ENCODE measurements at regions not wholly inside any gene's neighbourhood (a gene's known extent, or its start where the extent isn't known, plus 50 kb on each side); places are given as distances from the start of the nearest gene placed in this dataset.
"Not testable (repeated sequence)": the region's sequence is repeated elsewhere in the genome, so short reads cannot be mapped to it uniquely, and the experiment has no call there.

DNA sequence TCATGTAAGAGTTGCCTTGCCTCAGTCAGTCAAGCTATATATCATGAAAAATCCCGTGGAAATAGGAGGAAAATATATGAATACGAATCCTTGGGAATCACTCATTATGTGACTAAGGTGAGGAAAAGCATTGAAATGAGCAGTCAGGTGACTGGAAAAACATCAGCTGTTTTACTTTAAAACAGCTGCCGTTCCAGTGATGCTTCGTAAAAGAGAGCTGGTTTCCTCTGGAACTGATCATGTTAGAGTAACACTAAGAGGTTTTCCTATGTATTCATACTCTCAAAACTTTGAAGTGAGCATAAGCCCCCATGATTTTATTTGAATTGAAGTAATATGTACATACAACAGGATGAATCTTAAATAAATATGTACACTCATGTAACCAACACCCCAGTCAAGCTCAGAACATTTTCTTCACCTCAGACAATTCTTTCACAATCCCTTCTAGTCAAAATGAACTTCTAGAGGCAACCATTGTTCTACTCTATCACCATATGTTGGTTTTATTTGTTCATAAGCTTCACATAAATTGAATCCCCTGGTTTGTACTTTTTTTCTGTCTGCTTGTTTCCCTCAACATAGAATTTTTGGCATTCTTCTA lies 107.7 kb downstream of the SLC25A46 start:
- Mint-ChIP-seq H3K4me1 (ENCODE audit: low read depth) (no peaks in the 10 kb centered on the region), H3K36me3 (ENCODE audit: low read depth) (no peaks in the 10 kb centered on the region), H3K4me3 (no peak overlapping the region), H3K27me3 (no peaks in the 10 kb centered on the region), H3K9me3 (peaks cover 34% of the 10 kb centered on the region), H3K27ac (no peak overlapping the region)
- intact Hi-C loops (cut with micrococcal nuclease), result no loop called here

DNA sequence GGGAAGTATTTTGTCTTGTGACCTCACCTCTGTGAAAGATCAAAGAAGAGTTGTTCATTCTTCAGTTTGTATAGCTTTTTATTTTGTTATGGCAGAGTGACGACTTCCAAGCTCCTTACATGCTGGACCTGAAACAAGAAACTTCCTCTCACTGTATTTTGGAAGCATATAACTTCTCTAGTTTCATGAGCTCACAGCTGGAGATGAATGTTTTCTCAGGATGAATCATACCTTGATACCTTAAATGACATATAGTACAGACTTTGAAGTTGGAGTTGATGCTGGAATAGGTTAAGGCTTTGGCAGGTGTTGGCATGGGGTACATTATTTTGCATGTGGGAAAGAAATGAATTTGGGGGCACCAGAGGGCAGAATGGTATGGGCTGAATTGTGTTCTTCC lies 112.5 kb downstream of the SLC25A46 start:
- no peak overlapping the region for H3K27ac Mint-ChIP-seq
- H3K27me3 Mint-ChIP-seq, result no peaks in the 10 kb centered on the region
- intact Hi-C loops (cut with micrococcal nuclease), result no loop called here
- no peaks in the 10 kb centered on the region for H3K36me3 Mint-ChIP-seq (ENCODE audit: low read depth)
- H3K4me3 Mint-ChIP-seq, result no peak overlapping the region
- H3K9me3 Mint-ChIP-seq, result peaks cover 49% of the 10 kb centered on the region
- no peaks in the 10 kb centered on the region for H3K4me1 Mint-ChIP-seq (ENCODE audit: low read depth)

DNA sequence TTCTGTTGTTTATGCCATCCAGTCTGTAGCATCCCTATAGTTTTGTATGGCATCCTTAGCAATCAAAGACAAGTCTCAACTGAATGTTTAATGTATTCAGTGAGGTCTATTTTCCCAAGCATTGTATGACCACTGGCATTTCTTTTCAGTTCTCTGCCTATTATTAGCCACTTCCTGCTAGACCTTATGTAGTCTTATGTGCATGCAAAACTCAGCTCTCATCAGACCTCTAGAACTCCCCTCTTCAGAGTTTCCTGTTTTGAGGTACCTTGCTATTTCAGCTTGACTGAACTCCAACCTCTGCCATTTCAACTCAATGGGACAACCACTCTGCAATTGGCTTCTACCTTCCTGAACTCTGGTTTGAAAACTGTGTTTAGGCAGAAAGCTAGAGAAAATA lies 113.2 kb downstream of the SLC25A46 start:
- Mint-ChIP-seq H3K36me3 (ENCODE audit: low read depth) (no peaks in the 10 kb centered on the region), H3K4me3 (no peak overlapping the region), H3K27ac (no peak overlapping the region), H3K27me3 (no peaks in the 10 kb centered on the region), H3K4me1 (ENCODE audit: low read depth) (no peaks in the 10 kb centered on the region), H3K9me3 (peaks cover 49% of the 10 kb centered on the region)
- intact Hi-C loops (cut with micrococcal nuclease), result no loop called here

DNA sequence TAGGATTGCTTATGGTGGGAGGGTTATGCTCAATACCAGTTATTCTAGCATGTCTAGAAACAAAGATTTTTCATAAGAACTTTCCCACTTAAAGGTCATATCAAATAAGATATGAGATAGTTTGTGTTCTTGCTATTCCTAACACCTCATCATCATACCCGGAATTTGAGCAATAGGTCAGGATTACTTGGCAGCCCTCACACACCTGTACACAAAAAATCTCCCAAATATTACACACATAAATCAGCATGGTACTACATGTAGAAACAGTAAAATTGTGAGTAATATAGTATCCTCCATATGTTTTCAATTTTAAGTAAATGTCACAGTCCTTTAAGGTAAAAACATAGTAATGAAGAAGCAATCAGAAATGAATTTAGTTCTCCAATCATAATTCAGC lies 113.7 kb downstream of the SLC25A46 start:
- no peaks in the 10 kb centered on the region for H3K4me1 Mint-ChIP-seq (ENCODE audit: low read depth)
- peaks cover 49% of the 10 kb centered on the region for H3K9me3 Mint-ChIP-seq
- H3K36me3 Mint-ChIP-seq (ENCODE audit: low read depth), result no peaks in the 10 kb centered on the region
- H3K4me3 Mint-ChIP-seq, result no peak overlapping the region
- intact Hi-C loops (cut with micrococcal nuclease), result no loop called here
- no peak overlapping the region for H3K27ac Mint-ChIP-seq
- H3K27me3 Mint-ChIP-seq, result no peaks in the 10 kb centered on the region

DNA sequence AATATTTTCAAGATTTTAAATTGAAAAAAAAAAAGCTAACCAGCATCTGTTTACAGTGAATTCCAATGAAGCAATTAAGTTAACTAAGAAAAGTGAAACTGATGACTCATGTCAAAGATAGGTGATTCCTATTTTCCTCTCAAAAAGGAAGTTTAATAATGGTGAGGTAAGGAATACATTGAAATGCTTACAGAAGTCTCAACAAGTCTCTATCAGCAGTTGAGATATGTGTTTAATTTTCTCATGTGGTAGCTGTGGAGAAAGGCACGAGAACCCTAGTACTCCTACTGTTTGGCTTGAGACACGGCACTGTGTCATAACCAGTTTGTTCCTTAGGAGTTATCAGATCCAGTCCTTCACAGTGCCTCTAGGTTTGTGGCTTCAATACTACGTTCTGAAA lies 114.5 kb downstream of the SLC25A46 start:
- H3K27ac Mint-ChIP-seq, result no peak overlapping the region
- intact Hi-C loops (cut with micrococcal nuclease), result no loop called here
- no peak overlapping the region for H3K4me3 Mint-ChIP-seq
- no peaks in the 10 kb centered on the region for H3K27me3 Mint-ChIP-seq
- H3K36me3 Mint-ChIP-seq (ENCODE audit: low read depth), result no peaks in the 10 kb centered on the region
- H3K9me3 Mint-ChIP-seq, result peaks cover 46% of the 10 kb centered on the region
- H3K4me1 Mint-ChIP-seq (ENCODE audit: low read depth), result no peaks in the 10 kb centered on the region

DNA sequence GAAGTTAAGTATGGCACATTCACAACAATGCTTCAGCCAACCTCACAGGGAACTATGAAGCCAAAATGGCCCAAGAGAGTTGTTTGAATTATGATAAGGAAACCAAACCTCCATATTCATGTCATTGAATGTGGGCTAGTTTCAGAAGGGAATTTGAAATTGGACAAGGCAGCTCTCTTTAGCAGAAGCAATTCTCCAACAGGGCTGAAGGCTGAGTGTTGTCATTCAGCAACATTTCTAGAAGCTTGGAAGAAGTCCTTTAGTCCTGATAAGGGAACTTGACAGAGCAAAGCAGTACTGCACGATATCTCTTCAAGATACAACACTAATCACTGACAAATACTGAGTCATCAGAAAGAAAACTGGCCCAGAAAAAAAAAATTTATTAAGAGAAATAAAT lies 115.4 kb downstream of the SLC25A46 start:
- Mint-ChIP-seq H3K27me3 (no peaks in the 10 kb centered on the region), H3K4me3 (no peak overlapping the region), H3K9me3 (peaks cover 37% of the 10 kb centered on the region), H3K36me3 (ENCODE audit: low read depth) (no peaks in the 10 kb centered on the region), H3K27ac (no peak overlapping the region), H3K4me1 (ENCODE audit: low read depth) (no peaks in the 10 kb centered on the region)
- intact Hi-C loops (cut with micrococcal nuclease), result no loop called here

DNA sequence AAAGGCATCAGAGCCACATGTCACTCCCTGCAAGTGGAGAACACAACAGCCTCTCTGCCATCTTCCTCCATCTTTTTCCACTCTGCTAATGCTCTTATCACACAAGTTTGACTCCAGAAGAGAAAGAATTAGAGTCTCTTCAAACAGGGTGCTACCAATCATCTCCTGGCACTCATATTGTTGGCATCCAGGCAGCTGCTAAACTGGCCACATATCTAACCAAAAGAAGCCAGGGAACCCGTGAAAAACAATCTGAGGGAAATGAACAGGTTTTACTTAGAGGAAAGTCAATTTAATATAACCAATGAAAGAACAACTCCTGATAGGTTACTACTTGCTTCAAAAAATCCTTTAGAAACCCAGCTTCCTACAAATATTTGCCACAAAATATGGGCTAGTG lies 117.2 kb downstream of the SLC25A46 start:
- Mint-ChIP-seq H3K27ac (no peak overlapping the region), H3K4me3 (no peak overlapping the region), H3K27me3 (no peaks in the 10 kb centered on the region), H3K9me3 (peaks cover 20% of the 10 kb centered on the region), H3K36me3 (ENCODE audit: low read depth) (no peaks in the 10 kb centered on the region), H3K4me1 (ENCODE audit: low read depth) (no peaks in the 10 kb centered on the region)
- intact Hi-C loops (cut with micrococcal nuclease), result no loop called here

DNA sequence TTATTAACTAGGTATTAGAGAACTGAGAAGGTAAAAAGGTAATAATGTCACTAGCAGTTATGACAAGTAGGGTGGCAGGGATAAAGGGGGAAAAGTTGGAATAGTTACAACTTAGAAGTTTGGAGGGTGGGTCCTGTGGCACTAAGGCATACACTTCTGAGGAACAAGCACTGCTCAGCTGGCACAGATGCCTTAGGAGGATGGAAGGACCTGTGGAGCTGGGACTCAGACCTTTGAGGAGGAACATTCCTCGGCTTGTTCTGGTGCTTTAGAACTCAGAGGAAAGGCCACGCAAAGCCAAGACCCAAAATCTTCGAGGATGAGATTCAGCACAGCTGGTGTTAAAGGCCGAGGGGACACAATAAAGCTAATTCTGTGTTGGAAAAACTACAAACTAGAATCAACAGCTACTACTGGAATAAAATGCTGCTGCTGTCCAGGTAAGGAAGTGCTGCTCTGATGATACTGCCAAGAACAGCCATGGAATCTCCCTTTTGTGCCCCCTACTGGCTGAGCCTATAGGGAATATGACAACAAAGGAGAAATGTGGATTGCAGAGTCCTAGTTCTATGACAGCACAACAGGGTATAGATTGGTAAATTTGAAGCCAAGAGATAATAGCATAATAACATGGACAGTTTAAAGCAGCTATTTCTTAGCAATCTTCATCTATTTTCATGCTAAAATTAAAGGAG lies 126.7 kb downstream of the SLC25A46 start:
- no peaks in the 10 kb centered on the region for H3K27me3 Mint-ChIP-seq
- H3K9me3 Mint-ChIP-seq, result no peaks in the 10 kb centered on the region
- H3K36me3 Mint-ChIP-seq (ENCODE audit: low read depth), result no peaks in the 10 kb centered on the region
- no peak overlapping the region for H3K4me3 Mint-ChIP-seq
- intact Hi-C loops (cut with micrococcal nuclease), result no loop called here
- no peak overlapping the region for H3K27ac Mint-ChIP-seq
- no peaks in the 10 kb centered on the region for H3K4me1 Mint-ChIP-seq (ENCODE audit: low read depth)

DNA sequence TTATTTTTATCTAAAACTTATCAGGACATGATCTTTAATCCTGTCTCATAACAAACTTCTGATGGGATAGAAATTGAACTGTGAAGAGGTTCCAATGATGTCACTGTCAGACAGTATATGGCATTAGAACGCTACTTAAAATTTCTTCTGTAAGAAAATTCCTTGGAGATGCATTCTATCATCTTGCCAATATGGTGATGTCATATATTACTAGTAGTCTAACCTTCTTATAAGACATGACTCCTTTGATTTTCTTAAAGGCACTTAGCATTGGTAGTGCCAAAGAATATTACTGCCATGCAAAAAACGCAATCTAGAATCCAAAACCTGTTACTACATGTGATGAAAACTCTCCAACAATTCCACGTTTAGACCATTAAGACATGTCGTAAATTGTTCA lies 131.1 kb downstream of the SLC25A46 start:
- Mint-ChIP-seq H3K36me3 (ENCODE audit: low read depth) (no peaks in the 10 kb centered on the region), H3K27me3 (no peaks in the 10 kb centered on the region)
- intact Hi-C loops (cut with micrococcal nuclease), result no loop called here

DNA sequence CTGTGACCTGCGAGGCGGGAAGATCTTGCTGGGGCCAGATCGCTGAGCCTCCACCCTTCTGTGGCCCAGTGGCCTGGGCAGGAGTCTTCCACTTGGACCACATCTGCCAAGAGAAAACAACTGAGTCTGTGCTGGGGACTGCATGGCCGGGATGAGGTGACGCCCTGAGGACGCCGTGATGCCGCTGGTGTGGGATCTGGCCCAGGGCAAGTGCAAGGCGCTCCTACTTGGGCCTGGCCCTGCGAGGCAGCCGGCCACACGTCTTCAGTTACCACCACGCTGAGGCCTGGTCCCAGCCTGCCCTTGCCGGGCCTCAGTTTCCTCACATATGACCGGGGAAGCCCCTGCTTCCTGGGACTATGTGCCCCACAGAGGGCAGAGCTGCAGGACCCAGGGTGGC lies 133.4 kb downstream of the SLC25A46 start:
- H3K36me3 Mint-ChIP-seq (ENCODE audit: low read depth), result no peaks in the 10 kb centered on the region
- no peak overlapping the region for H3K4me3 Mint-ChIP-seq
- H3K27ac Mint-ChIP-seq, result no peak overlapping the region
- H3K27me3 Mint-ChIP-seq, result no peaks in the 10 kb centered on the region
- intact Hi-C loops (cut with micrococcal nuclease), result no loop called here
- no peaks in the 10 kb centered on the region for H3K4me1 Mint-ChIP-seq (ENCODE audit: low read depth)
- H3K9me3 Mint-ChIP-seq, result peaks cover 17% of the 10 kb centered on the region

More for the DNA sequence above, 131.1 kb downstream of the SLC25A46 start:
- Mint-ChIP-seq H3K4me1 (ENCODE audit: low read depth) (no peaks in the 10 kb centered on the region), H3K27ac (no peak overlapping the region), H3K4me3 (no peak overlapping the region), H3K9me3 (peaks cover 4% of the 10 kb centered on the region)

DNA sequence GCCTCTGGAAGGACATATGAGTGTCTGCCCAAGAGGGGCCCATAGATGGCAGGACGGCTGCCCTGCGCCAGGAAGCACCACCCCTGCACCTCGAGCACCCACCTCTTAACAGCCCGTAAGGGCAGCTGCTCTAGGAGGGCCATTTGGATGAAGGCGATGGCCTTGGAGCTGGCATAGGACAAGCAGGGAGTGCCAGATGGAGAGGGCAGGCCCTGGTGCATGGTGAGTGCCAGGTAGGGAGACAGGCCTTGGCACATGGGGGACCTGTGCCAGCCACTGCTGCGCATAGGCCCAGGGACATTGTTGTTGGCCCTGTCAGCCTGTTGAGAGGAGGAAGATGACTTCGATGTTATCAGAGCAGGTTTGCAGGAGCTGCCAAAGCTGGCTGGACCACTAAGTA lies 134.2 kb downstream of the SLC25A46 start:
- Mint-ChIP-seq H3K4me1 (ENCODE audit: low read depth) (no peaks in the 10 kb centered on the region), H3K27me3 (no peaks in the 10 kb centered on the region), H3K9me3 (peaks cover 19% of the 10 kb centered on the region), H3K36me3 (ENCODE audit: low read depth) (no peaks in the 10 kb centered on the region), H3K4me3 (no peak overlapping the region), H3K27ac (no peak overlapping the region)
- intact Hi-C loops (cut with micrococcal nuclease), result no loop called here

DNA sequence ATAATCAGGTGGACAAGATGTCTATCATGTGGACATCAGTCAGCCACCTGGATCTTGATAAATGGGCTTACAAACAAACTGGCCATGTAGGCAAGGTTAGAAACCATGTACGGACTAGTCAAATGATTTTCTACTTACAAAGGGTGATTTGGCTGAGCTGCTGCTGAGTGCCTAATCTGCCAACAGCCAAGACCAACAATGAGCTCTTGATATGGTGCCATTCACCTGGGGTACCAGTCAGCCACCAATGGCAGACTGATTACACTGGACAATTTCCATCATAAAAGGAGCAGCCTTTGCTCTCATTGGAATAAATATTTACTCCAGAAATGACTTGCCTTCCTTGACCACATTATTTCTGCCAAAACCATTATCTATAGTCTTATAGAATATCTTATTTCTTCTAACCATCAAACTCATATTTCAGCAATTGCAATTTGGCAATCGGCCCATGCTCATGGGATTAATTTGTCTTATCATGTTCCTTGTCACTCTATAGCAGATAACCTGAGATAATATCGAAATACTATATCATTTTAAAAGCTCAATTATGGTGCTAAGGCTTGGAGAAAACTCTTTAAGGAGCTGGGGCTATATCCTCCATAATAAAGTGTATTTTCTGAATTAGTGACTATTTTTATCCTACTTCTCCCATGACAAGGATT lies 135.1 kb downstream of the SLC25A46 start:
- Mint-ChIP-seq H3K4me1 (ENCODE audit: low read depth) (no peaks in the 10 kb centered on the region), H3K9me3 (peaks cover 26% of the 10 kb centered on the region), H3K36me3 (ENCODE audit: low read depth) (no peaks in the 10 kb centered on the region), H3K27me3 (no peaks in the 10 kb centered on the region), H3K27ac (no peak overlapping the region), H3K4me3 (no peak overlapping the region)
- intact Hi-C loops (cut with micrococcal nuclease), result no loop called here

DNA sequence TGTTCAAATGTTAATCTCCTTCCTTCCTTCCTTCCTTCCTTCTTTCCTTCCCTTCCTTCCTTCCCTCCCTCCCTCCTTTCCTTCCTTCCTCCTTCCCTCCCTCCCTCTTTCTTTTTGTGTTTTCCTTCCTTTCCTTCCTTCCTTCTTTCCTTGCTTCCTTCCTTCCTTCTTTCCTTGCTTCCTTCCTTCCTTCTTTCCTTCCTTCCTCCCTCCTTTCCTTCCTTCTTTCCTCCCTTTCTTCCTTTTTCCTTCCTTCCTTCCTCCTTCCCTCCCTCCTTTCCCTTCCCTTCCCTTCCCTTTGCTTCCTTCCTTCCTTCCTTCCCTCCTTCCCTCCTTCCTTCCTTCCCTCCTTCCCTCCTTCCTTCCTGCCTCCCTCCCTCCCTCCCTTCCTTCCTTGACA lies 136.3 kb downstream of the SLC25A46 start:
- H3K9me3 Mint-ChIP-seq, result peaks cover 26% of the 10 kb centered on the region
- H3K27ac Mint-ChIP-seq; H3K36me3 Mint-ChIP-seq (ENCODE audit: low read depth); H3K4me3 Mint-ChIP-seq; intact Hi-C loops (cut with micrococcal nuclease); H3K4me1 Mint-ChIP-seq (ENCODE audit: low read depth); H3K27me3 Mint-ChIP-seq: not testable (repeated sequence)

DNA sequence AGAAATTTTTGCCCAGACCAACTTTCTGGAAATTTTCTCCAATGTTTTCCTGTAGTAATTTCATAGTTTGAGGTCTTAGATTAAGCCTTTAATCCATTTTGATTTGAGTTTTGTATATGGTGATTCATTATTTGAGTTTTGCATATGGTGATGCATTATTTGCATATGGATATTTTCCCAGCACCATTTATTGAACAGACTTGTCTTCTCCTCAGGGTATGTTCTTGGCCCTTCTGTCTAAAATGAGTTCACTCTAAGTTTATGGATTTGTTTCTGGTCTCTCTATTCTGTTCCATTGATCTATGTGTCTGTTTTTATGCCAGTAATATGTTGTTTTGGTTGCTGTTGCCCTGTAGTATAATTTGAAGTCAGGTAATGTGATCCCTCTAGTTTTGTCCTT lies 139.3 kb downstream of the SLC25A46 start:
- no peaks in the 10 kb centered on the region for H3K4me1 Mint-ChIP-seq (ENCODE audit: low read depth)

More for the DNA sequence above, 139.3 kb downstream of the SLC25A46 start:
- Mint-ChIP-seq H3K9me3 (peaks cover 26% of the 10 kb centered on the region), H3K4me3 (no peak overlapping the region), H3K27me3 (no peaks in the 10 kb centered on the region), H3K27ac (no peak overlapping the region), H3K36me3 (ENCODE audit: low read depth) (no peaks in the 10 kb centered on the region)
- intact Hi-C loops (cut with micrococcal nuclease), result no loop called here

All from dendritic cell treated with granulocyte-macrophage colony-stimulating factor and Interleukin-4, amounts not matched to agents 40 ng/mL and 50 ng/mL, for 4 days (primary cell).